GM12891 (cell line): ENCODE measurements at regions not wholly inside any gene's neighbourhood (a gene's known extent, or its start where the extent isn't known, plus 50 kb on each side); places are given as distances from the start of the nearest gene placed in this dataset.

Experiments
- POLR2A ChIP-seq: IDR thresholded peaks from 2 replicates; pipeline ENCODE4 v1.6.1; 2011; ENCODE audit warnings: low read depth, low read length, control low read depth
- POU2F2 ChIP-seq: IDR thresholded peaks from 2 replicates; pipeline ENCODE4 v1.6.1; 2011; ENCODE audit warnings: low read depth, mild to moderate bottlenecking, control low read depth, low read length, moderate library complexity
- SPI1 ChIP-seq: IDR thresholded peaks from 2 replicates; pipeline ENCODE4 v1.6.1; 2011; ENCODE audit warnings: low read depth, low read length, control low read depth
- TAF1 ChIP-seq: IDR thresholded peaks from 2 replicates; pipeline ENCODE4 v1.6.1; 2011; ENCODE audit warnings: low read depth, low read length, control low read depth

- TF ChIP-seq POLR2A (no peak), POU2F2 (no peak), SPI1 (no peak), TAF1 (no peak)
Measured at GRCh38 chr12:115169981-115170380, 486.0 kb upstream of the TBX3 start.
